A673 (cell line): ENCODE measurements at regions not wholly inside any gene's neighbourhood (a gene's known extent, or its start where the extent isn't known, plus 50 kb on each side); places are given as distances from the start of the nearest gene placed in this dataset.

Experiments used
- EZH2 ChIP-seq: fragments of 200-600 bp; sonication (generic); IDR thresholded peaks from 2 replicates; pipeline ENCODE4 v1.6.1; 2017; ENCODE audit warnings: borderline replicate concordance, low read depth, mild to moderate bottlenecking, mixed read lengths, antibody characterized with exemption, low read length; ENCODE audit not compliant: poor library complexity, severe bottlenecking
- TF ChIP-seq, protein P1 (sequence below): fragments of 300-800, 200-600 bp; sonication (generic); conservative IDR thresholded peaks from 2 replicates; pipeline ENCODE4 v1.5.1; 2017; ENCODE audit warnings: low read depth, mild to moderate bottlenecking, antibody characterized with exemption, low read length, moderate library complexity, mixed read lengths

DNA sequence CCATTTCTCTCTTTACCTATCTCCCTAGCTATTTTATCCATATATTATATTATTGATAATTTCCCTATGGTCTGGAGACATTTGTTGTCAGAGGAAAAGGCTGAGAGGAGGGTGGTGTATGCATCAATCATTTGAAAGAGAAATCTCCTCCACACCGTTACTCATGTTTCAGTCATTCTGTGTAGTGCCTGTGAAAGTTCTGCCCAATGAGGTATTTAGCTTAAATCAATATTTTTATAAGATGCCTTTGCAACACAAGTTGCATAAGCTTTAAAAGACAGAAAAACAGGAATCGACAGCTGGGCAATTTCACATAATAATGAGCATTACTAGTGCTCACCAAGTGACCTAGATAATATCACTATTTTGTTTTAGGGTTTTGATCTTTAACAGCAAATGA is 363.7 kb upstream of the FSIP2 start:
- TF ChIP-seq, protein P1, sequence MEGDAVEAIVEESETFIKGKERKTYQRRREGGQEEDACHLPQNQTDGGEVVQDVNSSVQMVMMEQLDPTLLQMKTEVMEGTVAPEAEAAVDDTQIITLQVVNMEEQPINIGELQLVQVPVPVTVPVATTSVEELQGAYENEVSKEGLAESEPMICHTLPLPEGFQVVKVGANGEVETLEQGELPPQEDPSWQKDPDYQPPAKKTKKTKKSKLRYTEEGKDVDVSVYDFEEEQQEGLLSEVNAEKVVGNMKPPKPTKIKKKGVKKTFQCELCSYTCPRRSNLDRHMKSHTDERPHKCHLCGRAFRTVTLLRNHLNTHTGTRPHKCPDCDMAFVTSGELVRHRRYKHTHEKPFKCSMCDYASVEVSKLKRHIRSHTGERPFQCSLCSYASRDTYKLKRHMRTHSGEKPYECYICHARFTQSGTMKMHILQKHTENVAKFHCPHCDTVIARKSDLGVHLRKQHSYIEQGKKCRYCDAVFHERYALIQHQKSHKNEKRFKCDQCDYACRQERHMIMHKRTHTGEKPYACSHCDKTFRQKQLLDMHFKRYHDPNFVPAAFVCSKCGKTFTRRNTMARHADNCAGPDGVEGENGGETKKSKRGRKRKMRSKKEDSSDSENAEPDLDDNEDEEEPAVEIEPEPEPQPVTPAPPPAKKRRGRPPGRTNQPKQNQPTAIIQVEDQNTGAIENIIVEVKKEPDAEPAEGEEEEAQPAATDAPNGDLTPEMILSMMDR, result no peak
- no peak for TF ChIP-seq EZH2
